GM21423 (cell line): ENCODE measurements at regions not wholly inside any gene's neighbourhood (a gene's known extent, or its start where the extent isn't known, plus 50 kb on each side); places are given as distances from the start of the nearest gene placed in this dataset.

Source experiments
- ATAC-seq: cut with Tn5 transposase; IDR thresholded peaks from one replicate; pipeline ENCODE4 v1.9.1; 2021; ENCODE audit warnings: mild to moderate bottlenecking, moderate library complexity; ENCODE audit not compliant: unreplicated experiment

DNA sequence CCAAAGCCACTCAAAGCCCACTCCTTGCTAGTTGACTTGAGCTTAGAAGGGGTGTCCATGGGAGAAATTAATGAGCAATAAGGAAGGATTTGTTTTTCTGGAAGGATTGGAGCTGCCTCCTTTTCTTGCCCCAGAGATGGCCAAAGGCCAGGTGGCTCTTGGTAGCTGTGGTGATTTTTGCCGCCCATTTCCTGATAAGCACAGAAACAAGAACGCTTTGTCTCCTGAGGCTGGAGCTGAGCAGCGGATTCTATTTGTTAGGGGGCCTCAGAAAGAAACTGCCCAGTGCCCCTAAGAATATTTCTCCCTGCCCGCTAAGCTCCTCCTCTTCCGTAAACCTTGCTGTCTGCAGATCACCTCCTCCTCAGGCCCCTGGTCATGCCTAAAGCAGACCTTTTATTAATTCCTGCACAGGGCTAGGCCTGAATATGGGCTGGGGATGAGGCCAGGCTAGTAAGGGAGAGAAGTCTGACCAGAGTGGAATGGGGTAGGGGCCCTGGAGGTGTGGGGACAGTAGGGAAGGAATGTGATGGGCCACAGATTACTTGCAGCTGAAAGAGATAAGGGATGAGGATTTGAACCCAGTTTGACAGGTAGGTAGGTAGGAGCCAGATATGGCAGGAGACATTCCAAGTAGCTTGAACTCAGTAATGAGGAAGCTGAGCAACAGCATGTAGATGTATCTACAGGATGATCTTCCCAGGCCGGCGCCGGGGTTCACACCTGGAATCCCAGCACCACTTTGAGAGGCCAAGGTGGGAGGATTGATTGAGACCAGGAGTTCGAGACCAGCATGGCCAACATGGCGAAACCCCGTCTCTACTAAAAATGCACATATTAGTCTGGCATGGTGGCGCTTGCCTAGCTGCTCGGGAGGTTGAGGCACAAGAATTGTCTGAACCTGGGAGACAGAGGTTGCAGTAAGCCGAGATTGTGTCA lies 71.2 kb upstream of the NAA20 start:
- no peak for ATAC-seq

DNA sequence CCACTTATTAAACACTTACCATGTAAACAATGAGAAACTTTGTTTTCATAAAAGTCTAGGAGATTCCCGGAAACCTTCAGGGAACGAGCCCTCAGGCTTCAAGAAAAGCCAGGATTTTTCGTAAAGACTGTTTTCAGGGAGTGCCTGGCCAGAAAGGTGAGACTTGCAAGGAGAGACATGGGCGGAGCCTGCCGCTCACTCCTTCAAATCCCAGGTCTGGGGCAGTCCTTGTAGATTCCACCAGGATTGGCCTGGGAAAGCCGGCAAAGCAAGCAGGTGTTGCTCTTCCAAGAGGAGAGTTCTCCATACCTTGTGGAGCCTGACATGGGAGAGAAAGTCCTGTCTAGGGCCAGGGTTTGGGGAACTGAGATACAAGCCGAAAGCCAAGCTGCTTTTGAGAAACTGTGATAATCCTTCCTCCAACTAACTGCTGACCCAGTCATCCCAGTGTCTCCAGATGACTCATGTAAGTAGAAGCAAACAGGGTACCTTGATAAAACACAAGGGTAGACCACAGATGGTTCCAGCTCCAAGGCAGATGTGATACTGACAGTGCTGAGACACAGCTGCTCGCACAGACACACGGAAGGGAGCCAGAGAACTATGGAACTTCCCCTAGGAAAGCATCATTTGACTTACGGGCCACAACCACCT lies 69.4 kb upstream of the NAA20 start:
- ATAC-seq, result peak; percentile 45

DNA sequence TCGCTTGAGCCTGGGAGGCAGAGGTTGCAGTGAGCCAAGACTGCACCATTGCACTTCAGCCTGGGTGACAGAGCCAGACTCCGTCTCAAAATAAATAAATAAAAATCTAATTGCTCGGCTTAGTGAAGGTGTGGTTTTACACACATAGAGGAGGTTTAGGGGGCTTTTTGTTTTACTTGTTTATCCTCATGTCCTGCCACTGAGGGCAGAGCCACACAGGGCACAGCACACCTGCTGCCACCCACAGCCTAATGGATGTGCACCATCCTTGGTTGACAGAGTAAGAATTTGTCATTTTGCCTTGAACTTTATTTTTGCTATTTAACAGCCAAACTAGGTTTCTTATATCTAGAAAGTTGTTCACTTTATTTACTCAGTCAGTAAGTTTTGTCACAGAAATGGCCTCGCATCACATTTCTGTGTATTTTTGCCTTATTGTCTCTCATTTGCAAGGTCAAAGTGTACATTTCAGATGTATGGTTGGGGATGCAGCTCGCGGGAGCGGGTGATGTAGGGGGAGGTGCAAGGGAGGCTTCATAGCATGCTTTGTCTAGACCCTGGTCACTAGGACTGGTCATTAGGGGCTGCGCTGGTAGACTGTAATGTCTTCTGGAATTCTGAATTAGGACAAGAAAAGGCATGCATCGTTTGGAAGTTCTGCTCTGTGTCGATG lies 67.8 kb upstream of the NAA20 start:
- no peak for ATAC-seq

DNA sequence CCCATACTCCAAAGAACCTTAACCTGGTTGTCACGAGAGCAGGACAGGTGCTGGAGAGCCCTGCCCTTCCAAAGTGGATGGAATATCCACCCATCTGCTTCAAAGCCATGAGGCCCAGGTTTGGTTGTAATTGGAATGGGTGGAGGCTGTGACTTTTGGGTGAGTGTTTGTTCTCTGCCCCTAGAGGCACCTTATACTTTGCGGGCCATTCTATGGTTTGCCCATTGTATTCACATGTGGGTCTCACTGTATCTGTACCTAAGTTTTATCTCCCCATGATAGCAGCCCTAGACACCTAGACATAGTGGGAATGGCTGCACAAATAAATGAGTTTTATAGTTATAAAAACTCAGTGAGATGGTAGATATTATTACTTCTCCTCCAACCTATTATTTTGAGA lies 67.1 kb upstream of the NAA20 start:
- ATAC-seq, result no peak

DNA sequence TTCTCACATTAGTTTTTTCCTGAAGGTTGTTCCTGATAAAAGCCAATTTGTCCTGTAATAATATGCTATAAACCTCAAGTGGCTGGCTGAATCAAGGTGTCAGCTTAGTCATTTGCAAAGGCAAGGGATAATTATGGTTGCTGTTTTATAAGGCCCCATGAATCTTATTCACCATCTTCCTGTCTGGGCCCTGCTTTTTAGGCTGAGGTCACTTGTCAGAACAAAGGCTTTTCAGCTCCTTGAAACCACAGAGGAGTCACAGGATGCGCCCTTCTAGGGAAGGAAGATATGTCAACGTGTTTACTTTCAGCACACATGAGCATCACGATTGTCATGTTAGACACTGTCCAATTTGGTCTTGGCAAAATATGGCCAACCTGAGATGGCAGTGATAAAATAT lies 64.8 kb upstream of the NAA20 start:
- ATAC-seq, result no peak

DNA sequence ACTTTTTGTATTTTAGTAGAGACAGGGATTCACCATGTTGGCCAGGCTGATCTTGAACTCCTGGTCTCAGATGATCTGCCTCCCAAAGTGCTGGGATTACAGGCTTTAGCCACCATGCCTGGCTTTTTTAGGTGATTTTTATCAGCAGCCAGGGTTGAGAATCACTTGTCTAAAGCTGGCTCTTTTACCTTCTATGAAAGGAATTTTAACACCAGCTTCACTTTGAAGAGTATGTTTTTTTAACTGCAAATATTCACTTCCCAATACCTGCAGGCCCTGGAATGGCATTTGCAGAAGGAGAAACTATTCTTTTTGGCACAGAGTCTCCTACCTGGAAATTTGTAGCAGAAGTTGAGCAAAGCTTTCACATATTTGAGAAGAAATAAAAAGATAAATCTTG lies 63.6 kb upstream of the NAA20 start:
- no peak for ATAC-seq

DNA sequence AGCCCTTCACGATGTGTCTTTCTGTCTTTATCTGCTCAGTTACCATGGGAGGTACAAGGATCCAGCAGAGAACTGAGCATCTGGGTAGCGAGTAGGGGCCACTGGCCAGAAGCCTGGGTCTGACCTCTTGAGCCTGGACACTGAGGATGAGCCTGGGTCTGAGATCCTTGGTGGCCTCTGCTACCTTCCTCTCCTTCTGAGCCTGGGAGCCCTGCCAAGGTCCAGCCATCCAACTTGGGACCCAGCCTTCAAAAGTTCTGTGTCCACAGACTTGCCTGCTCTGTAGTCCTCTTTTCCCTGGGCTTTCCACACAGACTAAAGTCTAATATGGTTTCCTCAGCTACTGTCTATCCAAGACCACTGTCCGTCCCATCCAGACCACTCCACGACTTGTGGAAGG lies 60.2 kb upstream of the NAA20 start:
- ATAC-seq, result no peak

DNA sequence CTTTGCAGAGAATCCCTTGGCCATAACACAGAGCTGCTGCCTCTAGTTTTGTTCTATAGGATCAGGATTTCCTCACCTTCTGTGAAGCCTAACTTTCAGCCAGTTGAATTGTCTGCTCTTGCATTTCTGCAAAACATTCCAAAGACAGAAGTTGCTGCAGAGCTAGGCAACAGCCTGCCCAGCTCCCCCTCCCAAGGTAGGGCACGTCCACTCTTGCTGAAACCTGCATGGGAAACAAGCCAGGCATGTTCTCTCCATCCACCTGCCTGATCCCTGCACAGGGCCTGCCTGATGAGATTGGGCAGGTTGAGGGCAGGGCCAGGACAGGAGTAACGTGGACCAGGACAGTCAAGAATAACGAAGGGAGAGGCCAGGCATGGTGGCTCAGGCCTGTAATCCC lies 58.9 kb upstream of the NAA20 start:
- no peak for ATAC-seq

DNA sequence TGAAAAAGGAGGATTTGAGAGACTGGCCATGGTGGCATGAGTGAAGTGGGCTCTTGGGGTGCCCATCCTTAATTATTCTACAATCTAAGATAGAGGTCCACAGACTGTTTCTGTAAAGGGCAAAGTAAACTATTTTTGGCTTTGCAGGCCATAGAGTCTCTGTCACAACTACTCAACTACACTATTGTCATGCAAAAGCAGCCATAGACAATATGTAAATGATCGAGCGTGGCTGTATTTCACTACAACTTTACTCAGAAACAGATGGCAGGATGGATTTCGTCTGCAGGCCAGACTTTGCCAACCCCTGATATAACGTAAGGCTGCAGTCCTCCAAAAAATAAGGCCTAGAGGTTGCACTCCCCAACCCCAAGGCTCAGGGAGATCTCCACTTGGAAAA lies 58.2 kb upstream of the NAA20 start:
- no peak for ATAC-seq

DNA sequence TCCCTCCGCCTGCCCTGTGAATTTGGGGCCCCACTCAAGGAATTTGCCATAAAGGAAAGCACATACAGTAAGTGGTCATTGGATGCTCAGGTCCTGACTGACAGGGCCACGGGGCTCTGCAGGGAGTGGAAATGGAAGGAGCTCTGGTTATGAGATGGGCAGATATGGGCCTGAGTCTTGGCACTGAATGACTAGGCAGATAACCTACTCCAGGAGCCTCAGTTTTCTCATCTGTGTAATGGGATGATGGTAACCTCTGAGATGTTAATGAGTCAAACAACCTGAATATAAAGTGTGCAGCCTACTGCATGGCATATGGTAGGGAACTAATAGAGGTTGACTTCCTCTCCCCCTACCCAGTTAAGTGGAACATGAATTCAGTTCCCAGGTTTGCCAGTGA lies 56.4 kb upstream of the NAA20 start:
- ATAC-seq, result no peak

DNA sequence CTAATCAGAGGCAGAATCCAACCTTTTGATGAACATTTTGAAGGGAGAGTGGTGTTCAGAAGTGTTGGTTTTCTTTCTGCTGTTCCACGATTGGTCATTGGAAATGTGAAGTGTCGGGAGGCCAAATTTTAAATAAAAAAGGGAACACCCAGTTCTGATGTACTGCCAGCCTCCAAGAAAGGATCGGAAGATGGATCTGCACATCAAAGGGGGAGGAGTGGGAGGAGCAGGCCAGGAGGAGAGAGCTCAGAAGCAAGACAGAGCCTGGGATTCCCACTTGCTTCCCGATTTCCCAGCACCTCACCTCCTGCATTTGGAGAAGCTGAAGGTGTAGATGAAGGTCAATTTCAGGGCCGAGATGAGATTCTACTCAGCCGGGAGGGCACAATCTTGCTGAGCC lies 55.9 kb upstream of the NAA20 start:
- ATAC-seq, result no peak

DNA sequence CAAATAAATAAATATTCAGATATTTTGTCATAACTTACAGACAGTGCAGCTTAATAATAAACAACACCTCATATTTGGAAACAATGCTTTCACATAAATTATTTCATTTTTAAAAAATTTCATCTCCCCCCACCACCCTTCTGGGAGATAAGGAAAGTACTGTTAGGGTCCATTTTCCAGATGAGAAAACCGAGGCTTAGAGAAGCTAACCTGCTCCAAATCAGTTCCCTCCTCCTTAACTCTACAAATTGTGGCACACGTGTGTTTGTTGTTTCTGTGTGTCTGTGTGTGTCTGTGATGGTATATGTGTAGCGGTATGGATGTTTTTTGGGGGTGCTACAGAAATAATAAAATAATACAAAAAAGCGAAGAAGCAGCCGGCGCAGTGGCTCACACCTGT lies 54.2 kb upstream of the NAA20 start:
- ATAC-seq, result no peak

DNA sequence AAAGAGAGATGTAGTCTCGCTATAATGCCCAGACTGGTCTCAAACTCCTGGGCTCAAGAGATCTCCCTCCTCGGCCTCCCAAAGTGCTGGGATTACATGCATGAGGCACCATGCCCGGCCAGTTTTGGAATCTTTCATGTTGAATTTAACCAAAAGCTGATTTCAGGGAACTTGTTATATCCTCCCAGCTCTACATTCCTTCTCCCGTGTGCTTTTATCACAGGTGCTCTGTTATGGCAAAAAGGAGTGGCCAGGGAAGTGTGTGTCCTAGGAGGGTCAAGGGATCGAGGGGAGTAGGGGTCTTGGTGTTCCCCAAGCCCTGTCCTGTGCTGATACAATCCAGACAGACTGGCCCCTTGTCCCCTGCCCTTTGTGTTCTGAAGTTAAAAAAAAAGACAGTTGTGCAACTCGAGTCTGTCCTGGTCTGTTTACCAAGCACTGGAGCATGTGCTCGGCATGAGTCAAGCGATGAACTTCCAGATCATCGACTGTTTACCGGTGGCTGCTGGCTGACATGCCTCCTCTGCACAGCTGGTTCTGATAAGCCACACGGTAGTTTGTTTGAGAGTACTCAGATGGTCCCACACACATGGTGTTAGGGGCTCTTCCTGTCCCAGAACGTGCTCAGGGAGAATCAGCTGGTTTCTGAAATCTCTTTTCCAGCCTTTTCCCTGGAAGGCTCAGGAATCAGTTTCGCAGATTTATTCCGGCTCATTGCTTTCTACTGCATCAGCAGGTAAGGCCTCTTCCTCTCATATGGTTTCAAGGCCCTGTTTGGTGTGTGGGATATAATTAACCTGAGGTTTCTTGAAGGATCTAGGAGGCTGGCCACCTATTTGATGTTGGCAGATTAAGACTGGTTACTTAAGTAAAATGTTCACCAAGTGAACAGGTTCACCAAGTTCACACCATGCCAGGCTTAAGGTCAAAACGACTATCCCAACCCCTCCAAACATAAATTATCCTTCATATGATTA lies 52.6 kb upstream of the NAA20 start:
- ATAC-seq, result no peak

DNA sequence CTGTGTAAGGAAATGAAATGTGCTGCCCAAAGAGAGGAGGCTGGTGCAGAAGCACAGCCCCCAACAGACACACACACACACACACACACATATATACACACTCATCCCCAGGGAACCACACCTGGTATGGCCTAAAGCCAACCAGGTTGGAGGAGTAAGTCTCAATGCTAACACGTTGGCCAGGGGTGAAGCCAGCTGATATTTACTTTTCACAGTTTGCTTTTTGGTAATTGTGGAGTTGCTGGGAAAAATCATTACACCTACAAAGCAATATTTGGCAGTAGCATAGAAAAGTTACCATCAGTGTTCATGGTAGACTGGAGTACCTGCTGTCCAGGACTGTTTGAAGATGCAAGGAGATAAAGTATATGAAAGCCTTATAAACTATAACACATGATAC lies 50.3 kb upstream of the NAA20 start:
- ATAC-seq, result no peak
